ENCODE measurements at regions not wholly inside any gene's neighbourhood (a gene's known extent, or its start where the extent isn't known, plus 50 kb on each side); places are given as distances from the start of the nearest gene placed in this dataset.

GRCh38 chr3:72086743-72087087, 301.8 kb upstream of the PROK2 start:
- Mint-ChIP-seq H3K27me3 (ENCODE audit: insufficient read depth, unreplicated experiment) (peaks cover 31% of the 10 kb centered on the region), H3K9me3 (ENCODE audit: unreplicated experiment) (no peaks in the 10 kb centered on the region), H3K4me3 (ENCODE audit: unreplicated experiment) (no peak overlapping the region), H3K4me1 (ENCODE audit: insufficient read depth, unreplicated experiment) (no peaks in the 10 kb centered on the region), H3K27ac (ENCODE audit: low read depth, unreplicated experiment) (no peak overlapping the region), H3K36me3 (ENCODE audit: insufficient read depth, unreplicated experiment) (no peaks in the 10 kb centered on the region)
- CTCF ChIA-PET, result interaction anchor here (0.8 kb wide), 1 partner anchor 15 kb away, joined by 3 read pairs; no protein-coding TSS in a partner anchor
- no TSS peak for BruUV-seq (replicated peaks)
- POLR2A ChIA-PET, result interaction anchor here (0.7 to 1.2 kb wide), 3 partner anchors 20 to 27 kb away, joined by 3 to 5 read pairs (median 3); no protein-coding TSS in a partner anchor
- TF ChIP-seq CTCF (IDR thresholded peaks at IDR 0.05; ENCODE audit: unreplicated experiment), result no peak
- intact Hi-C loops (cut with micrococcal nuclease), result no loop called here
- no peak for DNase-seq (ENCODE audit: unreplicated experiment)

GRCh38 chr3:72086042-72086742, 301.2 kb upstream of the PROK2 start:
- CTCF ChIA-PET, result interaction anchor here (0.5 to 0.8 kb wide), 3 partner anchors 14 to 689 kb away, joined by 3 to 4 read pairs (median 3); no protein-coding TSS in a partner anchor
- peaks cover 27% of the 10 kb centered on the region for H3K27me3 Mint-ChIP-seq (ENCODE audit: insufficient read depth, unreplicated experiment)
- no peaks in the 10 kb centered on the region for H3K36me3 Mint-ChIP-seq (ENCODE audit: insufficient read depth, unreplicated experiment)
- H3K9me3 Mint-ChIP-seq (ENCODE audit: unreplicated experiment), result no peaks in the 10 kb centered on the region
- no peaks in the 10 kb centered on the region for H3K4me1 Mint-ChIP-seq (ENCODE audit: insufficient read depth, unreplicated experiment)
- H3K27ac Mint-ChIP-seq (ENCODE audit: low read depth, unreplicated experiment), result no peak overlapping the region
- POLR2A ChIA-PET, result interaction anchor here (0.7 to 1.2 kb wide), 3 partner anchors 19 to 27 kb away, joined by 3 to 5 read pairs (median 3); no protein-coding TSS in a partner anchor
- no peak for TF ChIP-seq CTCF (IDR thresholded peaks at IDR 0.05; ENCODE audit: unreplicated experiment)
- no TSS peak for BruUV-seq (replicated peaks)
- DNase-seq (ENCODE audit: unreplicated experiment), result peak; percentile 41
- no peak overlapping the region for H3K4me3 Mint-ChIP-seq (ENCODE audit: unreplicated experiment)
- intact Hi-C loops (cut with micrococcal nuclease), result no loop called here

- Mint-ChIP-seq H3K9me3 (ENCODE audit: unreplicated experiment) (no peaks in the 10 kb centered on the region), H3K4me1 (ENCODE audit: insufficient read depth, unreplicated experiment) (no peaks in the 10 kb centered on the region), H3K36me3 (ENCODE audit: insufficient read depth, unreplicated experiment) (no peaks in the 10 kb centered on the region), H3K4me3 (ENCODE audit: unreplicated experiment) (no peak overlapping the region), H3K27ac (ENCODE audit: low read depth, unreplicated experiment) (no peak overlapping the region), H3K27me3 (ENCODE audit: insufficient read depth, unreplicated experiment) (peaks cover 23% of the 10 kb centered on the region)
- no TSS peak for BruUV-seq (replicated peaks)
- intact Hi-C loops (cut with micrococcal nuclease), result no loop called here
- no peak for DNase-seq (ENCODE audit: unreplicated experiment)
- POLR2A ChIA-PET, result no interaction called here
- TF ChIP-seq CTCF (IDR thresholded peaks at IDR 0.05; ENCODE audit: unreplicated experiment), result no peak
- CTCF ChIA-PET, result no interaction called here
Measured at GRCh38 chr3:72085036-72085435, 300.1 kb upstream of the PROK2 start.

GRCh38 chr3:72082776-72083462, 298.0 kb upstream of the PROK2 start:
- Mint-ChIP-seq H3K4me3 (ENCODE audit: unreplicated experiment) (no peak overlapping the region), H3K27ac (ENCODE audit: low read depth, unreplicated experiment) (no peak overlapping the region), H3K27me3 (ENCODE audit: insufficient read depth, unreplicated experiment) (peaks cover 27% of the 10 kb centered on the region), H3K9me3 (ENCODE audit: unreplicated experiment) (no peaks in the 10 kb centered on the region), H3K4me1 (ENCODE audit: insufficient read depth, unreplicated experiment) (no peaks in the 10 kb centered on the region), H3K36me3 (ENCODE audit: insufficient read depth, unreplicated experiment) (no peaks in the 10 kb centered on the region)
- no peak for DNase-seq (ENCODE audit: unreplicated experiment)
- no TSS peak for BruUV-seq (replicated peaks)
- no peak for TF ChIP-seq CTCF (IDR thresholded peaks at IDR 0.05; ENCODE audit: unreplicated experiment)
- CTCF ChIA-PET, result interaction anchor here (0.7 kb wide), 2 partner anchors 25 to 43 kb away, joined by 3 read pairs; no protein-coding TSS in a partner anchor
- intact Hi-C loops (cut with micrococcal nuclease), result no loop called here
- POLR2A ChIA-PET, result no interaction called here

All from MCF 10A (cell line).